ENCODE measurements at regions not wholly inside any gene's neighbourhood (a gene's known extent, or its start where the extent isn't known, plus 50 kb on each side); places are given as distances from the start of the nearest gene placed in this dataset.

- intact Hi-C loops (cut with micrococcal nuclease): no loop called here
- POLR2A ChIA-PET: no interaction called here
- Histone ChIP-seq H3K9me1 (ENCODE audit: control insufficient read depth, insufficient read depth, low read length) (no peaks in the 10 kb centered on the region), H3K4me3 (no peak overlapping the region), H3K4me1 (replicated peaks in 1 of 2; ENCODE audit: control insufficient read depth in 2 of 2, insufficient read depth in 2 of 2, low read length in 2 of 2) (no peaks in the 10 kb centered on the region), H3K9ac (ENCODE audit: insufficient read depth in 1 of 2, low read depth in 2 of 2, low read length in 2 of 2) (no peak overlapping the region), H3K27me3 (ENCODE audit: control insufficient read depth in 2 of 2, insufficient read depth in 2 of 2, low read length in 2 of 2) (no peaks in the 10 kb centered on the region), H3K36me3 (ENCODE audit: control insufficient read depth, insufficient read depth, low read length) (no peaks in the 10 kb centered on the region), H3K27ac (ENCODE audit: extremely low read depth, low read depth, low read length) (no peak overlapping the region), H2AFZ (ENCODE audit: low read depth, low read length) (no peak overlapping the region), H3K4me2 (ENCODE audit: insufficient read depth, low read length) (no peak overlapping the region), H4K20me1 (replicated peaks; ENCODE audit: control insufficient read depth, insufficient read depth, low read length) (no peaks in the 10 kb centered on the region), H3K9me3 (replicated peaks; ENCODE audit: control insufficient read depth, insufficient read depth, low read depth, low read length) (no peaks in the 10 kb centered on the region), H3K79me2 (ENCODE audit: control insufficient read depth, insufficient read depth, low read length) (no peaks in the 10 kb centered on the region)
- in situ Hi-C loops (cut with MboI): no loop called here
- CTCF ChIA-PET (ENCODE audit: low intra/inter-chr PET ratio): no interaction called here
- WGBS (ENCODE audit: insufficient coverage, low coverage, missing lambda C conversion rate): 19% methylated on average over 2 of the region's 2 CpGs
- ATAC-seq: no peak
- DNase-seq (ENCODE audit: extremely low read depth in 1 of 4, low spot score in 3 of 4): no peak
- FAIRE-seq: no peak
- no TSS peak for BruUV-seq (replicated peaks)
- no peak for TF ChIP-seq HOMEZ (CRISPR knock-in tag; IDR thresholded peaks at IDR 0.05)
- no peak for TF ChIP-seq NFRKB (IDR thresholded peaks at IDR 0.05; ENCODE audit: low read depth)
- TF ChIP-seq ATF6 (CRISPR knock-in tag; IDR thresholded peaks at IDR 0.05): no peak
- TF ChIP-seq MAFG (tag; conservative IDR thresholded peaks at IDR 0.05): peak; percentile 30; the same call in 1 of the 2 replicates
- TF ChIP-seq POLR3A (IDR thresholded peaks at IDR 0.05; ENCODE audit: borderline replicate concordance, extremely low read depth, insufficient read depth, insufficient read length): no peak
- TF ChIP-seq ZNF134 (CRISPR knock-in tag; conservative IDR thresholded peaks at IDR 0.05): no peak
- TF ChIP-seq HCFC1 (IDR thresholded peaks at IDR 0.05; ENCODE audit: low read depth, low read length): no peak
- no peak for TF ChIP-seq ZNF764 (CRISPR knock-in tag; IDR thresholded peaks at IDR 0.05; ENCODE audit: low read depth)
- TF ChIP-seq CREBBP (IDR thresholded peaks at IDR 0.05; ENCODE audit: low read depth, low read length): no peak
- no peak for TF ChIP-seq FIP1L1 (IDR thresholded peaks at IDR 0.05; ENCODE audit: low read depth, low read length, poor library complexity, severe bottlenecking)
- TF ChIP-seq MCM3 (IDR thresholded peaks at IDR 0.05): no peak
- no peak for TF ChIP-seq ZNF324 (CRISPR knock-in tag; IDR thresholded peaks at IDR 0.05)
- TF ChIP-seq C11orf30 (IDR thresholded peaks at IDR 0.05; ENCODE audit: low read depth): peak; percentile 15; the same call in 1 of the 2 replicates
- TF ChIP-seq BRCA1 (IDR thresholded peaks at IDR 0.05): no peak
- no peak for TF ChIP-seq BRCA1 (CRISPR knock-in tag; IDR thresholded peaks at IDR 0.05)
- no peak for TF ChIP-seq ZNF140 (CRISPR knock-in tag; IDR thresholded peaks at IDR 0.05)
- no peak for TF ChIP-seq POLR2H (tag; IDR thresholded peaks at IDR 0.05; ENCODE audit: low read depth)
- no peak for TF ChIP-seq TOE1 (IDR thresholded peaks at IDR 0.05; ENCODE audit: borderline replicate concordance)
- no peak for TF ChIP-seq TOE1 (CRISPR knock-in tag; IDR thresholded peaks at IDR 0.05; ENCODE audit: borderline replicate concordance, low read depth)
- TF ChIP-seq TAF7 (tag; IDR thresholded peaks at IDR 0.05): no peak
- TF ChIP-seq RBM15 (IDR thresholded peaks at IDR 0.05; ENCODE audit: insufficient read depth, low read length): no peak
- no peak for TF ChIP-seq ZNF785 (CRISPR knock-in tag; IDR thresholded peaks at IDR 0.05)
- TF ChIP-seq ZNF316 (IDR thresholded peaks at IDR 0.05): peak; percentile 20; the same call in 1 of the 2 replicates
Measured at GRCh38 chr2:82827426-82827825, 1631.7 kb downstream of the SUCLG1 start.
